ENCODE measurements at regions not wholly inside any gene's neighbourhood (a gene's known extent, or its start where the extent isn't known, plus 50 kb on each side); places are given as distances from the start of the nearest gene placed in this dataset.

- Histone ChIP-seq H4K20me1 (ENCODE audit: low read length) (no peaks in the 10 kb centered on the region), H3K27me3 (ENCODE audit: low read length) (peaks cover 44% of the 10 kb centered on the region), H3K79me2 (ENCODE audit: low read length) (no peaks in the 10 kb centered on the region), H3K36me3 (ENCODE audit: low read depth, low read length) (no peaks in the 10 kb centered on the region), H3K9ac (ENCODE audit: low read length) (no peak overlapping the region), H2AFZ (ENCODE audit: low read length) (no peak overlapping the region), H3K4me1 (ENCODE audit: insufficient read depth, low read length) (peaks cover 10% of the 10 kb centered on the region; the same call in 1 of the 2 replicates), H3K9me2 (replicated peaks; ENCODE audit: low read length) (no peaks in the 10 kb centered on the region), H3K4me3 (ENCODE audit: low read length) (no peak overlapping the region), H3K27ac (ENCODE audit: low read length) (no peak overlapping the region), H3F3A (ENCODE audit: low read length, unreplicated experiment) (no peaks in the 10 kb centered on the region), H3K9me3 (ENCODE audit: low read length) (no peaks in the 10 kb centered on the region), H3K4me2 (ENCODE audit: low read length) (no peak overlapping the region)
- no TSS peak for BruUV-seq (replicated peaks)
- ATAC-seq (no peak), DNase-seq (no peak)
- ChIA-PET POLR2A (ENCODE audit: unreplicated experiment) (no interaction called here), CTCF (no interaction called here)
- TF ChIP-seq EZH2phosphoT487 (IDR thresholded peaks at IDR 0.05; ENCODE audit: borderline replicate concordance, low read length), result no peak
- TF ChIP-seq EZH2 (IDR thresholded peaks at IDR 0.05; ENCODE audit: low read length, unreplicated experiment), result no peak
- TF ChIP-seq CTCF (conservative IDR thresholded peaks at IDR 0.05; ENCODE audit: low read depth, low read length), result no peak
- intact Hi-C loops (cut with micrococcal nuclease), result no loop called here
Observed at GRCh38 chr17:77892031-77892430, 66.5 kb upstream of the TNRC6C start.

- Histone ChIP-seq H3K36me3 (ENCODE audit: low read depth, low read length) (no peaks in the 10 kb centered on the region), H3K9me2 (replicated peaks; ENCODE audit: low read length) (no peaks in the 10 kb centered on the region), H2AFZ (ENCODE audit: low read length) (no peak overlapping the region), H4K20me1 (ENCODE audit: low read length) (no peaks in the 10 kb centered on the region), H3K79me2 (ENCODE audit: low read length) (no peaks in the 10 kb centered on the region), H3K4me1 (ENCODE audit: insufficient read depth, low read length) (peaks cover 6% of the 10 kb centered on the region; the same call in 1 of the 2 replicates), H3K27ac (ENCODE audit: low read length) (no peak overlapping the region), H3K9me3 (ENCODE audit: low read length) (no peaks in the 10 kb centered on the region), H3K27me3 (ENCODE audit: low read length) (peaks cover 44% of the 10 kb centered on the region), H3K4me2 (ENCODE audit: low read length) (no peak overlapping the region), H3F3A (ENCODE audit: low read length, unreplicated experiment) (no peaks in the 10 kb centered on the region), H3K9ac (ENCODE audit: low read length) (no peak overlapping the region), H3K4me3 (ENCODE audit: low read length) (no peak overlapping the region)
- intact Hi-C loops (cut with micrococcal nuclease), result no loop called here
- DNase-seq (peak; percentile 18), ATAC-seq (no peak)
- BruUV-seq (replicated peaks), result no TSS peak
- ChIA-PET CTCF (no interaction called here), POLR2A (ENCODE audit: unreplicated experiment) (no interaction called here)
- TF ChIP-seq EZH2 (IDR thresholded peaks at IDR 0.05; ENCODE audit: low read length, unreplicated experiment) (no peak), CTCF (conservative IDR thresholded peaks at IDR 0.05; ENCODE audit: low read depth, low read length) (peak; percentile 65), EZH2phosphoT487 (IDR thresholded peaks at IDR 0.05; ENCODE audit: borderline replicate concordance, low read length) (no peak)
Observed at GRCh38 chr17:77892469-77893143, 65.9 kb upstream of the TNRC6C start.

- ATAC-seq, result no peak
Observed at GRCh38 chr17:77893144-77894044, 65.1 kb upstream of the TNRC6C start.

More at GRCh38 chr17:77893144-77894044, 65.1 kb upstream of the TNRC6C start:
- Histone ChIP-seq H3K4me1 (ENCODE audit: insufficient read depth, low read length) (no peaks in the 10 kb centered on the region), H3K79me2 (ENCODE audit: low read length) (no peaks in the 10 kb centered on the region), H3K9me2 (replicated peaks; ENCODE audit: low read length) (no peaks in the 10 kb centered on the region), H2AFZ (ENCODE audit: low read length) (no peak overlapping the region), H3K27me3 (ENCODE audit: low read length) (peaks cover 44% of the 10 kb centered on the region), H3K9me3 (ENCODE audit: low read length) (no peaks in the 10 kb centered on the region), H3K36me3 (ENCODE audit: low read depth, low read length) (no peaks in the 10 kb centered on the region), H4K20me1 (ENCODE audit: low read length) (no peaks in the 10 kb centered on the region), H3F3A (ENCODE audit: low read length, unreplicated experiment) (no peaks in the 10 kb centered on the region), H3K4me2 (ENCODE audit: low read length) (no peak overlapping the region), H3K27ac (ENCODE audit: low read length) (no peak overlapping the region), H3K9ac (ENCODE audit: low read length) (no peak overlapping the region), H3K4me3 (ENCODE audit: low read length) (no peak overlapping the region)
- DNase-seq, result no peak
- POLR2A ChIA-PET (ENCODE audit: unreplicated experiment), result no interaction called here
- no TSS peak for BruUV-seq (replicated peaks)
- no peak for TF ChIP-seq CTCF (conservative IDR thresholded peaks at IDR 0.05; ENCODE audit: low read depth, low read length)
- no peak for TF ChIP-seq EZH2 (IDR thresholded peaks at IDR 0.05; ENCODE audit: low read length, unreplicated experiment)
- no peak for TF ChIP-seq EZH2phosphoT487 (IDR thresholded peaks at IDR 0.05; ENCODE audit: borderline replicate concordance, low read length)
- intact Hi-C loops (cut with micrococcal nuclease), result no loop called here
- CTCF ChIA-PET, result no interaction called here

Measured in PC-3 (cell line).